ENCODE measurements at regions not wholly inside any gene's neighbourhood (a gene's known extent, or its start where the extent isn't known, plus 50 kb on each side); places are given as distances from the start of the nearest gene placed in this dataset.

DNA sequence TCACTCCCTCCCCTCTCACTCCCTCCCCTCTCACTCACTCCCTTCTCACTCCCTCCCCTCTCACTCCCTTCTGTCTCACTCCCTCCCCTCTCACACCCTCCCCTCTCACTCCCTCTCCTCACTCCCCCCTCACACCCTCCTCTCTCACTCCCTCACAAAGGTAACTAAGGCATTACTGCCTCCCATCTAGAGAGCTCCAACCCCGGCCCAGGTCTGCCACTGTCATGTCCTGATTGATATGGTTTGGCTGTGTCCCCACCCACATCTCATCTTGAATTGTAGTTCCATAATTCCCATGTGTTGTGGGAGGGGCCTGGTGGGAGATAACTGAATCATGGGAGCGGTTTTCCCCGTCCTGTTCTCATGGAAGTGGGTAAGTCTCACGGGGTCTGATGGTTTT is 359.9 kb upstream of the MYT1L start:
- TF ChIP-seq ZNF274 (IDR thresholded peaks at IDR 0.05; ENCODE audit: low read depth, low read length) (no peak), YY1 (IDR thresholded peaks at IDR 0.05; ENCODE audit: insufficient read depth, insufficient read length) (no peak)

Measured in NT2/D1 (cell line).